C1 segment of cervical spinal cord (tissue), 14 donors: ENCODE measurements at regions not wholly inside any gene's neighbourhood (a gene's known extent, or its start where the extent isn't known, plus 50 kb on each side); places are given as distances from the start of the nearest gene placed in this dataset.

Source experiments
- DNase-seq, 14 donors: peaks; one replicate each; lab custom pipeline; 2025; lab: John Stamatoyannopoulos, UW

DNA sequence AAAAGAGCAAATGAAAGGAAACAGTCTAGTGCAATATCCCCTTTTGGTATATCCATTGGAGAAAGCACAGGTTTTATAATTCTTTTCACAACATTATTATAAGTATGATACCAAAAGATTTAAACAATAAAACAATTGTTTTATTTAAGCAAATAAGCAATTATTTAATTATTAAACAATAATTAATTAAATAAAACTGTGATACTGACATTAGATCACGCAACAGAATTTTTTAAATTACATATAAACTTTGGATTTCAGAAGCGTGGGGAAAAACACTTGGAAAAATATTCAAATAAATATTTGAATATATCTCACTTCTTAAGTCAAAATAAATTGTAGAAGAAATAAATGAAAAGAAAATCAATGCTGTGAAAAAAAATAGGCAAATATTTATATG lies 76.2 kb upstream of the STXBP5 start:
- no peak for DNase-seq

DNA sequence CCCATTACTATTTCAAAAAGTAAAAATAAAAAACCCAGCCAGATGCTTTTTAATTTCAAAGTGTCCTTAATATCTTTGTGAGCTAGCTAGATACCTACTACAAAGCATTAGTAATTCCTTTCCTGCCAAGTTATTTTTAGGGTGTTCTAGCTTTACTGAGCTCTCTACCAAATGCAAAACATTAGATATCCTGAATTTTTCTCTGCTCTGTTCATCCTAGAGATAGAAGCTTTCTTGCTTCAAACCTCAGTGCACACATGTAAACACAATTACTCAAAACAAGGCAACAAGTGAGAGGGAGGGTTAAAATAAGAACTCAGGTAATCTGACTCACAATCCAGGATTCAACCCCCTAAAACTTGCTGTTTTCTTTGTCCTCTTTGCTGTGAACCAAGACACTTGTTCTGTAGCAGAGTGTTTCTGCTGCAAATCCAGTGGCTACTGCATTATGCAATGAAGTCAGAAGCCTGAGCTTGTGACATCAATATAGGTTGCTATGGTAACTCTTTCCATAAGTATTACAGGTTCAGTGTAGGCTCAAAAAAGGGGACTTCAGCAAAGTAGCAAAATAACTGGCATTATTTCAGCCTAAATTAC lies 72.6 kb upstream of the STXBP5 start:
- DNase-seq = peak in 1 of 14 donors; percentile 18

DNA sequence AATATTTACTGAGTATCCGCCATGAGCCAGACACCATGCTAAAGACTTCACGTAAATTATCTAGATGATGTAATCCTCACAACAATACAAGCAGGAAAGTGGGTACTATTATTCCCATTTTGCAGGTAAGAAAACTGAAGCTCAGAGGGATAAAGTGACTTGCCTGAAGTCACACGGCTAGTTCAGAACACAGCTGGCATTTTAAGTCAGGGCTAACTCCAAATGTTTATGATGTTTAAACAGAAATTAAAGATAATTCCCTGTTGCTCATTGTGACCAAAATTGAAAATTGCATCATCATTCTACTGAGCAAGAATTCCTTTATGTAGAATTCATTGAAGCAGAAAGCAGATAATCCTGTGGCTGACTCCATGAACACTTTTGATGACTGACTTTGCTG lies 71.3 kb upstream of the STXBP5 start:
- no peak for DNase-seq

DNA sequence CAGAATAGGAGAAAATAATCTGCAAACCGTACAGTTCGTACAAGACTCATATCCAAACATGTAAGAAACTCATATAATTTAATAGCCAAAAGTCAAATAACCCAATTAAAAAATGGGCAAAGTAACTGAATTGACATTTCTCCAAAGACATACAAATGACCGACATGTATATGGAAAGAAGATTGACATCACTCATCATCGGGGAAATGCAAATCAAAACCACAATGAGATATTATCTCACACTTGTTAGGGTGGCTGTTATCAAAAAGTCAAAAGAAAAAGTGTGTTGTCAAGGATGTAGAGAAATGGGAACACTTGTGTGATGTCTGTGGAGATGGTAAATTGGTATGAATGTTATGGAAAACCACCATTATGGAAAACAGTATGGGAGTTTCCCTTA lies 70.5 kb upstream of the STXBP5 start:
- DNase-seq = no peak

DNA sequence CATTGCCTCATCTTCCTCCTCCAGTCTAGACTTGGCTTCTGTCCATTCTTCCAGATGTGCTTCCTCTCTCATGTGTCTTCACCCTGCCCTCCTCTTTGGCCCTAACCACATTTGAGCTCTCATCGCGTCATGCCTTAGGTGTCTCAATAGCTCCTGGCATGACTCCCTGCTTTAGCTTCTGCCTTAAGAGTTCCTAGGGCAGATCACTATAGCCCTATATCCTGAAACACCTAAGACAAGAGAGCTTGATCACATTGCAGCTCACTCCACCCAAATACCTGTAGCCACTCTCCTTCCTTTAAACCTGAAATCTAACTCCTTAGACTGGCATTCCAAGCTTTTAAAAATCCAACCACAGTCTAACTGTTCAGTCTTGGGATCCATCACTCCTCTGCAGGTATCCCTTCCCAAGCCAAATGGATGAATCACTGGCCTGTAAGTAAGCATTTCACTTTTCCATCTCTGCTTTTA lies 69.0 kb upstream of the STXBP5 start:
- DNase-seq = no peak

DNA sequence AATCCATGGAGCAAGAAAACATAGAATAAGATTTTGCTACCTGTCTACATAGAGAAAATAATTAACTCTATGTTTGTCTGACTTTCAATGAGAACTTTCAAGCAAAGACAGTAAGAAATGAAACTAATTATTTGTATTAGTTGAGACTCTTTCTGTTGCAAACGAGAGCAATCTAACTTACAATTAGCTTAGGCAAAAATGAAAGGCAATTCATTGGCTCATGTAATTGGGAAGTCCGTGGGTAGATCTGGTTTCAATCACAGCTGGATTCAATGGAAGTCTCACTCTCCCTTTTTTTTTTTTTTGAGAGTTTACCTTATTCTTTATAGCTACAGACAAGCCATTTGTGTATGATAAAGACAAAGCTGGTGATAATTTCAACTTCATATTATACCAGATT lies 68.2 kb upstream of the STXBP5 start:
- DNase-seq = no peak

DNA sequence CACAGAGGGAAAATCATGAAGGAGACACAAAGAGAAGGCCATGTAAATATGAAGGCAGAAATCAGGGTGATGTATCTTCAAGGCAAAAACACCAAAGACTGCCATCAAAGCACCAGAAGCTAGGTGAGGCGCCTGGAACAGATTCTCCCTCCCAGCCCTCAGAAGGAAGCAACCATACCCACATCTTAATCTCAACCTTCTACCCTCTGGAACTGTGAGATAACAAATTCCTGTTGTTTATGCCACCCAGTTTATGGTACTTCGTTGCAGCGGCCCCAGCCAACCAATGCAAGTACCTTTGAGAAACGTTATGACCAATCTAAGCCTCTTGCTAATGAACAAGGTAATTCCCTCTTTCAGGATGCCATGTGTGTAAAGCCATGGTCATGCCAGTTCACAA lies 66.2 kb upstream of the STXBP5 start:
- DNase-seq = no peak

DNA sequence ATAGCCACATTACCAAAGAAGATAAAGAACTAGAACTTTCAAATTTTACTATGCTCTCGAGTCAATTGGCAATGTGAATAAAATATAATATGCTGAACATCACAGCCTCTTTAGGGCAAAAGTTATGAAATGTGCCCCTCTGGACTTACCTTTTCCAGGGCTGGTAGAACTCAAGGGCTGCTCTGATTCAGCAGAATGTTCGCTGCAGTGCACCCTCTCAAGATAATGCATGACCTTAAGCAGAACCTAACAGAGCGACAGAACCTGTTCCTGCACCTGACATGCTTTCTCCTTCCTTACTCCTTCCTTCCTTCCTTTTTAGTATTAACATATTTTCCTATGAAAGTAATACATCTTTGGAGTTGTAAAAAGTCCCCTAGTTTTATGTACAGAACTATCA lies 65.4 kb upstream of the STXBP5 start:
- no peak for DNase-seq

DNA sequence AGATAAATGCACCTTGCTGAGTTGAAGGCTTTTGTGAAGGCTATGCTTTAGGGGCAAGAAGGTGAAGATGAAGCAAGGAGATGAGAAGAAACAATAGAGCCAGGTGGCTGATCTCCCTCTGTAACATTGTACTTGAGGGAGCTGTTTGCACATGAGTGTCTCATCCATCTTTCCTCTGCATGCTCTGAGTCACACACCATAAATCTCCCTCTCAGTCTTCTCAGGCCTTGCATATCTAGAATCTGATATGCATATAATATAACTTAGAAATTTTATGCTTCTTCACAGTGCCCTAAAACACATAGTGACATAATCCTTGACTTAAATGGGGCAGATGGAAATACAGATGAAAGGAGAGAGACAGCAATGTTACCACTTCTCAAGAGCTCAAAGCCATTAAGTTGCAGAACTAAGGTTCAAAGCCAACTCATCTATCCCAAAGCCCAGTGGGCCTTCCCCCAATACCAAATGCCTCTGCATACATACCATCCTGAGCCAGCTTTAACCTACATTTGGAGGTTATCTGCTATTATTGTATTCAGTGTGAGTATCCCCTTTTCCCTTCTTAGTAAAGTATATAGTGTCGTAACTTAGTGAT lies 62.4 kb upstream of the STXBP5 start:
- DNase-seq = no peak

DNA sequence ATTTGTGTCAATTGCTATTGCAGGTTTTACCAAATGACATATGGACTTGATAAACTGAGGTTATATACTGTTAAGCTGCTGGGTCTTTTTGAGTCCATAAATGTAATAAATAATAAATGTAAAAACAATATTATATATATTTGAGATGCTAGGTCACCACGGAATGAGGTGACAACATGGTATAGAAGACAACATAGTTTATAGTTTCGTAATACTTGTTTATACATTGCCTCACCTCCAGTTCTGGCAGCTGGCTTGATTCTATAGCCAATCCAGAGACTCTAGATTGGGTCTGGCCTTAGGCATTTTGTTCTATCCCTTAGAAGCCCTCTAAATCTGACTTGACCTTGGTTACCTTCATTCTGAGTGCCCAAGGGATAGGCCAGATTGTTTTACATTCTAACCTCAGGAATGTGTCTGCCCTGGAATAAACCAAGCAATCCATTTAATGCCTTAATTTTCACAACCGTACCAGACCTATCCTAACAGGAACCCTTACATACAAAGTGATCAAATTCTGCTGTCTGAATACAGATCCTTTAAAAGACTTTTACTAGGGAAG lies 61.5 kb upstream of the STXBP5 start:
- DNase-seq = no peak

DNA sequence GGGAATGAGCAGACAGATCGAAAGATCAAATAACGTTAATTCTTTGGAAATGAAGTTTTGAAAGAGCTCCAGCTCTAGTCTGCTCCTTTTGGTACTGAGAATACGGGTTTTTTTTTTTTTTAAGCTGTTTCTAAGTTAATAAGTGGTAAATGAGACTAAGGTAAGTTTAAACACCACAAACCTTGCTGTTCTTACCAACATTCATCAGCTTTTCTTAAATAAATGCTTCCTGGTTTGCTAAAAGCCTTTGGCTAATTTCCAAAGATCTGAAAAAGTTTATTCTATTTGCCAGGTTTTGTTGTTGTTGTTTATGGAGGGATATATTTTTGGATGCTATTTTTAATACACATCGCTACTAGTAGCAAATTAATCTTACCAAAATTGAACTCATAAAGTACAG lies 55.1 kb upstream of the STXBP5 start:
- DNase-seq = no peak

DNA sequence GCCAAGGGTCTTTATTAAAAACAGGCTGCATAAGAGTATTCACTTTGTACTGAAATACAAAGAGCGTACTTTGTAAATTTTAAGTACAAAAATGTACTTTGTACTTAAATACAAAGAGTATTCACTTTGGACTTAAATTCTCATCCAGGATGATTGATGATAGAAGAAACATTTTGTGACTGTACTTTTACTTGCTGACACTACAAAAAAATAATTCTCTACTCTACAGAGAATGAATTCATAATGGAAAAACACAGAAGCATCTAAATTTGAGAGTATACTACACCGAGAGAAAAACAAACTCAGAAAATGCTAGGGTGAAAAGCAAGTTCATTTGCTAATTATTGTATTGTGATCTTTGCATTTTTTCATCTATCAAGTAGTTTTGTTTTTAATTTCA lies 54.4 kb upstream of the STXBP5 start:
- DNase-seq = no peak

DNA sequence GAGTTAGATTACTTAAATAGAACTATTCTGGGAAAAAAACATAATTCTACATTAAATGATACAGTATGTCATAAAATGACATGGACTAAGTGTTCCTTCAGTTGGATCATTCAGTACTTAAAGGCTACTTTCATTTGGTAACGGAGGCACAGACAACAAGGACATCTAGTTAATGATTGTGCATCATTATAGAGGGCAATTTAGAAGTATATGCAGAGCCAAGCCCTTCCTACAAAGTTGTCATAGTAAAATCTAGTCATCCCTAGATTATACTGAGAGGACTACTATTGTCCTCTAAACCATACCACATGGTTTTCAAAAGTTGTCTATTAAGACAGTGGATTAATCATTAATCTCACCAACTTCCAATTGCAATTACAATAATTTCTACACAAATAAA lies 53.9 kb upstream of the STXBP5 start:
- DNase-seq = no peak
